ENCODE measurements at regions not wholly inside any gene's neighbourhood (a gene's known extent, or its start where the extent isn't known, plus 50 kb on each side); places are given as distances from the start of the nearest gene placed in this dataset.

DNA sequence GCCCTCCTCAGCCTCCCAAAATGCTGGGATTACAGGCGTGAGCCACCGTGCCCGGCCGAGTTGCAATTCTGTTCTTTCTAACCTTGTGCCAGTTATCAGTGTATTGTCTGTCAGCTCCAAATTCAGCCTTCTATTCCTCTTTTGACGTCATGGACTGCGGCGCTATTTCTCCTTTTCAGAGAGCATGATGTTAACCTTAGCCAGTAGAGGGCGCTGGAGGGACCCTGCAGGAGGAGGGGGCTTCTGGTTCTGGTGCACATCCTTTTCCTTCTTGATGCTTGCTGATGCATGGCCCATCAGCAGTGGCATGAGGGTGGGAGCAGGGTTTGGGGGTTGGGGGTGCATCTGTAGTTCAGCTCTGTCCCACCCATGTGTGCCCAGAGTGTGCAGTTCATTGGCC lies 179.3 kb upstream of the RMST start:
- TF ChIP-seq, protein P1, sequence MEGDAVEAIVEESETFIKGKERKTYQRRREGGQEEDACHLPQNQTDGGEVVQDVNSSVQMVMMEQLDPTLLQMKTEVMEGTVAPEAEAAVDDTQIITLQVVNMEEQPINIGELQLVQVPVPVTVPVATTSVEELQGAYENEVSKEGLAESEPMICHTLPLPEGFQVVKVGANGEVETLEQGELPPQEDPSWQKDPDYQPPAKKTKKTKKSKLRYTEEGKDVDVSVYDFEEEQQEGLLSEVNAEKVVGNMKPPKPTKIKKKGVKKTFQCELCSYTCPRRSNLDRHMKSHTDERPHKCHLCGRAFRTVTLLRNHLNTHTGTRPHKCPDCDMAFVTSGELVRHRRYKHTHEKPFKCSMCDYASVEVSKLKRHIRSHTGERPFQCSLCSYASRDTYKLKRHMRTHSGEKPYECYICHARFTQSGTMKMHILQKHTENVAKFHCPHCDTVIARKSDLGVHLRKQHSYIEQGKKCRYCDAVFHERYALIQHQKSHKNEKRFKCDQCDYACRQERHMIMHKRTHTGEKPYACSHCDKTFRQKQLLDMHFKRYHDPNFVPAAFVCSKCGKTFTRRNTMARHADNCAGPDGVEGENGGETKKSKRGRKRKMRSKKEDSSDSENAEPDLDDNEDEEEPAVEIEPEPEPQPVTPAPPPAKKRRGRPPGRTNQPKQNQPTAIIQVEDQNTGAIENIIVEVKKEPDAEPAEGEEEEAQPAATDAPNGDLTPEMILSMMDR (IDR thresholded peaks at IDR 0.05; ENCODE audit: extremely low read depth in 1 of 2, insufficient read depth in 1 of 2, low read depth in 1 of 2, low read length in 2 of 2): no peak
- TF ChIP-seq POLR2A (IDR thresholded peaks at IDR 0.05; ENCODE audit: low read depth, low read length): no peak
